Gastroesophageal sphincter (tissue), 3 donors: ENCODE measurements at regions not wholly inside any gene's neighbourhood (a gene's known extent, or its start where the extent isn't known, plus 50 kb on each side); places are given as distances from the start of the nearest gene placed in this dataset.

Experiments
- CTCF ChIP-seq, 4 experiments: fragments of 200-600 bp in 2 of 4; fragments of 450-650 bp in 2 of 4; sonication (generic) in 1 of 4; IDR thresholded peaks; one replicate each; pipeline ENCODE4 v1.5.1; 2017 to 2019; ENCODE audit warnings: antibody characterized with exemption in 4 of 4, mild to moderate bottlenecking in 2 of 4, moderate library complexity in 2 of 4
- EP300 ChIP-seq: sonication (generic); formaldehyde crosslinking; IDR thresholded peaks from one replicate; pipeline ENCODE4 v1.6.1; 2017; ENCODE audit warnings: antibody characterized with exemption, mild to moderate bottlenecking
- POLR2A ChIP-seq, 2 donors: fragments of 450-650 bp; IDR thresholded peaks; one replicate each; pipeline ENCODE4 v1.6.1; 2017; ENCODE audit warnings: antibody characterized with exemption in 2 of 2, mild to moderate bottlenecking in 2 of 2, moderate library complexity in 1 of 2
- POLR2AphosphoS5 ChIP-seq: sonication (generic); formaldehyde crosslinking; IDR thresholded peaks from one replicate; pipeline ENCODE4 v1.6.1; 2017; ENCODE audit warnings: antibody characterized with exemption

DNA sequence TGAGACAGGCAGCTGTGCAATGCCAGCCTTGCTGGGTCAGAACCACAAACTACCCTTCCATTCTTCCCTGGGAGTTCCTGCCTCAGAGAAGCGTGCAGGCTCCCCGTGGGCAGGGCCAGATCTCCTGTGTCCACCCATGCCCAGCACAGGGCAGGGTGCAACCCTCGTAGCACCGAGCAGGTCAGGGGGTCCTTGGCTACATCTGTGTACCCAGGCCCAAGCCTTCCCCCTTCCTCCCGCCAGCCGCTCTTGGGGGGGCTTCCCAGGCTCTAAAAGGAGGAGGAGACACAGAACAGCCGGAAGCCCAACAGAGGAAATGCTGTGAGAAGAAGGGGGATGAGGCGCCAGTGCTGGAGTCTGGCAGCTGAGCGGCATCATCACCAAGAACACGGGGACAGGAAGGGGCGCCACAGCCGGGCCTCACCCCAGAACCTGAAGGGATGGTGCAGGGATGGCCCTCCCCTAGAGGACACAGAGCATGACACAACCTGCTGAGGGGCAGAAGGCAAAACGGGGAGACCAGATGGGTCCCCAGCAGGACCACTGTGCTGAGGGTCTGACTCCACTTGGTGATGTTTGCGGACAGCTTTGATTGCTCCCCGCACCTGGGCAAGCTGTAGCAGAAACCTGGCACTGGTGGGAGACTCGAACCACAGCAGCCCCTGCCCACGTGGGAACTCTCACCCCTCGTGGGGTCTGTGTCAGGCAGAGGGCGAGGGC, 233.2 kb downstream of the NPHP4 start:
- TF ChIP-seq CTCF (IDR thresholded peaks at IDR 0.05) = no peak
- no peak for TF ChIP-seq POLR2AphosphoS5
- no peak for TF ChIP-seq POLR2A (IDR thresholded peaks at IDR 0.05)
- TF ChIP-seq EP300 = no peak
